ENCODE measurements at regions not wholly inside any gene's neighbourhood (a gene's known extent, or its start where the extent isn't known, plus 50 kb on each side); places are given as distances from the start of the nearest gene placed in this dataset.

GRCh38 chr20:17836303-17836861 is 132.2 kb downstream of the SNX5 start:
- no peak overlapping the region for H3K4me3 ChIP-seq (ENCODE audit: low read depth, low read length)
- DNase-seq (ENCODE audit: low read depth): no peak
- TF ChIP-seq CTCF (IDR thresholded peaks at IDR 0.05; ENCODE audit: low read depth, low read length) (no peak), MYC (IDR thresholded peaks at IDR 0.05; ENCODE audit: low read depth, low read length) (no peak), MAX (IDR thresholded peaks at IDR 0.05; ENCODE audit: low read depth, low read length) (no peak), POLR2A (IDR thresholded peaks at IDR 0.05; ENCODE audit: extremely low read depth, insufficient read length) (no peak)

GRCh38 chr20:17835934-17836300 is 132.7 kb downstream of the SNX5 start:
- H3K4me3 ChIP-seq (ENCODE audit: low read depth, low read length): no peak overlapping the region

GRCh38 chr20:17835240-17835933 is 133.2 kb downstream of the SNX5 start:
- no peak overlapping the region for H3K4me3 ChIP-seq (ENCODE audit: low read depth, low read length)
- TF ChIP-seq MYC (IDR thresholded peaks at IDR 0.05; ENCODE audit: low read depth, low read length) (no peak), POLR2A (IDR thresholded peaks at IDR 0.05; ENCODE audit: extremely low read depth, insufficient read length) (no peak), MAX (IDR thresholded peaks at IDR 0.05; ENCODE audit: low read depth, low read length) (no peak), CTCF (IDR thresholded peaks at IDR 0.05; ENCODE audit: low read depth, low read length) (no peak)
- DNase-seq (ENCODE audit: low read depth): no peak

More at GRCh38 chr20:17835934-17836300, 132.7 kb downstream of the SNX5 start:
- no peak for DNase-seq (ENCODE audit: low read depth)
- TF ChIP-seq CTCF (IDR thresholded peaks at IDR 0.05; ENCODE audit: low read depth, low read length) (no peak), MAX (IDR thresholded peaks at IDR 0.05; ENCODE audit: low read depth, low read length) (no peak), MYC (IDR thresholded peaks at IDR 0.05; ENCODE audit: low read depth, low read length) (no peak), POLR2A (IDR thresholded peaks at IDR 0.05; ENCODE audit: extremely low read depth, insufficient read length) (no peak)

GRCh38 chr20:17834804-17835203 is 133.8 kb downstream of the SNX5 start:
- H3K4me3 ChIP-seq (ENCODE audit: low read depth, low read length): no peak overlapping the region
- TF ChIP-seq MYC (IDR thresholded peaks at IDR 0.05; ENCODE audit: low read depth, low read length): no peak
- no peak for TF ChIP-seq POLR2A (IDR thresholded peaks at IDR 0.05; ENCODE audit: extremely low read depth, insufficient read length)
- no peak for TF ChIP-seq CTCF (IDR thresholded peaks at IDR 0.05; ENCODE audit: low read depth, low read length)
- TF ChIP-seq MAX (IDR thresholded peaks at IDR 0.05; ENCODE audit: low read depth, low read length): no peak
- DNase-seq (ENCODE audit: low read depth): no peak

- TF ChIP-seq POLR2A (IDR thresholded peaks at IDR 0.05; ENCODE audit: extremely low read depth, insufficient read length): no peak
- no peak for DNase-seq (ENCODE audit: low read depth)
- H3K4me3 ChIP-seq (ENCODE audit: low read depth, low read length): no peak overlapping the region
Observed at GRCh38 chr20:17833036-17833674, 133.4 kb downstream of the BANF2 start.

- no peak overlapping the region for H3K4me3 ChIP-seq (ENCODE audit: low read depth, low read length)
- TF ChIP-seq CTCF (IDR thresholded peaks at IDR 0.05; ENCODE audit: low read depth, low read length): no peak
- no peak for TF ChIP-seq MAX (IDR thresholded peaks at IDR 0.05; ENCODE audit: low read depth, low read length)
- TF ChIP-seq POLR2A (IDR thresholded peaks at IDR 0.05; ENCODE audit: extremely low read depth, insufficient read length): no peak
- DNase-seq (ENCODE audit: low read depth): no peak
Observed at GRCh38 chr20:17832236-17832915, 132.6 kb downstream of the BANF2 start.
